GM21737 (cell line): ENCODE measurements at regions not wholly inside any gene's neighbourhood (a gene's known extent, or its start where the extent isn't known, plus 50 kb on each side); places are given as distances from the start of the nearest gene placed in this dataset.

Experiments
- ATAC-seq: cut with Tn5 transposase; IDR thresholded peaks from one replicate; pipeline ENCODE4 v1.9.1; 2021; ENCODE audit warnings: mild to moderate bottlenecking, moderate library complexity; ENCODE audit not compliant: unreplicated experiment

DNA sequence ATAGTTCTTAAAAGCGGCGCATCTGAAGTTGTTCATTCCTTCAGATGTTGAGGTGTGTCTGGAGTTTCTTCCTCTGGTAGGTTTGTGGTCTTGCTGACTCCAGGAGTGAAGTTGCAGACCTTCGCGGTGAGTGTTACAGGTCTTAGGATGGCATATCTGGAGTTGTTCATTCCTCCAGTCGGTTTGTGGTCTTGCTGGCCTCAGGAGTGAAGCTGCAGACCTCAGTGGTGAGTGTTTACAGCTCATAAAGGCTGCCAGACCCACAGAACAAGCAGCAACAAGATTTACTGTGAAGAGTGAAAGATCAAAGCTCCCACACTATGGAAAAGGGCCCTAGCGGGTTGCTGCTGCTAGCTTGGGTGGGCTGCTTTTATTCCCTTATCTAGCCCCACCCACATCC lies 201.7 kb upstream of the PDGFD start:
- no peak for ATAC-seq

DNA sequence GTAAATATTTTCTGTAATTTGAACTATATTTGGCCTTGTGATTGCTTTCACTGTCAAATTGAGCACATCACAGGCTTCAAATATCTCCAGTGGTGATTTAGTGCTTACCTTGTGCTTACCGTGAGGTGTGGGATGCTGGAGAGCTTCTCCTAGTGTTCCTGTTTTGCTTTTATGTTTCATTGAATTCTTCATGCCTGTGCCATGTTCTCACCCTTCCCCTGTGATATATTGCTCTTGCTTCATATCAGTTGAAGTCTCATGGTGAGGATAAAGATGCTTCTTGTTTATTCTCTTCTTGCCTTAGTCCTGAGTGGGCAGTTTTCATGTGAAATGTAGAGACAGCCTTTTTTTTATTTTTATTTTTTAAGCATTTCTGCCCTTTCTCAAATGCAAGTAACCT lies 198.0 kb upstream of the PDGFD start:
- no peak for ATAC-seq

DNA sequence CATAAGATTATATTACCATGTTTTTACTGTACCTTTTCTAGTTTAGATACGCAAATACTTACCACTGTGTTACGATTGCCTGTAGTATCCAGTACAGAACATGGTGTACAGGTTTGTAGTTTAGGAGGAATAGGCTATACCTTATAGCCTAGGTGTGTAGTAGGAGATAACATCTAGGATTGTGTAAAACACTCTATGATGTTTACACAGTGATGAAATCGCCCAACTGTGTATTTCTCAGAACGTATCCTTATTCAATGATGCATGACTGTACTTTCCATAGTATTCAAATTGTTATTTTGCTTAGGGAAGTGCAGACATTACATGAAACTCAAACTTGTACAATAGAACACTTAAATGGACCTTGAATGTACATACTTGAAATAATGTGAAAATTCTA lies 188.1 kb upstream of the PDGFD start:
- no peak for ATAC-seq

DNA sequence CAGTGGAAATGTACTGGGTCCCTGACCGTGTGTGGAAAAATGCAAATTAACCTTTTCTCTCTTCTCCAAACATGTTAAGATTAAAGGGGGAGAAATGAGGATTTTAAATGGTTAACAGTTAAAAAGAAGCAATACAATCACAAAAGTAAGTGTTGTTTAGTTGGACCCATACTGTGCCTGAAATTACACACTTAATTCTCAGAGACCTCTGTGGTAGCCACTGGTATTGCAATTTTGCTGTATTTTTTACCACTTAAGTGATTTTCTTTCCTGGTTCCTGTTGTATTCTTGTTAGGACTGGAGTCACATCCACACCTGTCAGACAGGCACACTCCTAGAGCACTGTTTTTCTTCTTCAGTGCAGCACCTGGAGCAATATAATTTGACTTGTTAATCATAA lies 179.6 kb upstream of the PDGFD start:
- peak; percentile 72 for ATAC-seq

DNA sequence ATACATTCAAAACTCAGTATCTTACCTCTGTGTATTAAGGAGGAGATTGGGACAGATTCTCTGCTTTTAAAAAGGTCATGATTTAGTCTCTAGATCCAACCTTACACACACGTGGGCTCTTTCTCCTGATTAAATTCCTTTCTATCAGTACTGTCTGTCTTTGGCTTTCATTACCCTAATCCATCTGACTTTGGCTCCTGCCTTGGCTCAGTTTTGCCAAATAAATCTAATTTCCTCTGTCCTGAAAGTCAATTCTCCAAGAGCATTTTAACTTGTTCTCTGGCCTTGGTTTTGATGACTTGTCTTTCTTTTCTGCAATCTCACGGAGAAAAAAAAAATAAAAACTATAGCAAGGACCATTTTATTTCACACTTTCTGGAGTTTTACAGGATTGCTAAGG lies 176.6 kb upstream of the PDGFD start:
- no peak for ATAC-seq

DNA sequence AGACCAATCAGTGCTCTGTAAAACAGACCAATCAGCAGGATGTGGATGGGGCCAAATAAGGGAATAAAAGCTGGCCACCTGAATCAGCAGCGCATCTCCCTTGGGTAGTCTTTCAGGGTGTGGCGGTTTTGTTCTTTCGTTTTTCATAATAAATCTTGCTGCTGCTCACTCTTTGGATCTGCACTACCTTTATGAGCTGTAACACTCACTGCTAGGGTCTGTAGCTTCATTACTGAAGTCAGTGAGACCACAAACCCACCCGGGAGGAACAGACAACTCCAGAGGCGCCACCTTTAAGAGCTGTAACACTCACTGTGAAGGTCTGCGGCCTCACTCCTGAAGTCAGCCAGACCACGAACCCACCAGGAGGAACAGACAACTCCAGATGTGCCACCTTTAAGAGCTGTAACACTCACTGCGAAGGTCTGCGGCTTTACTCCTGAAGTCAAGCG lies 175.5 kb upstream of the PDGFD start:
- no peak for ATAC-seq

DNA sequence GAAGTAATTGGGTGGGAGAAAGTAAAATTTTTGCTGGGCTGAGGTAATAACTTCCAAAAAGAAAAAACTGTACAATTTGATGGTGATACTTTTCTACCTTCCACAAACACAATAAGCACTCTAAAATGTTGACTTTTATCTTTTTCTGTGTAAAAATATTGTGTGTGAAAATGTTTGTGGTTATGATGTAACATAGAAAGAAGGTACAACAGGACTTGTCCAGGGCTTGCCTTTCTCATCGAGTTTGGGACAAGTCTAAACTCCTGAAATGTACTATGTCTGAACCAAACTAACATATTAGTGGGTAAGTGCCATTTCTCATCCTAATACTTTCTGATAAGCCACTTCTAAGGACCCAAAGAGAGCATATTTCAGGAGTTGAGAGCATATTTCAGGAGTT lies 174.2 kb upstream of the PDGFD start:
- ATAC-seq = no peak

GRCh38 chr11:104337273-104337672 lies 173.3 kb upstream of the PDGFD start:
- ATAC-seq = no peak

GRCh38 chr11:104333977-104334376 lies 170.0 kb upstream of the PDGFD start:
- ATAC-seq = no peak

GRCh38 chr11:104332110-104332509 lies 168.2 kb upstream of the PDGFD start:
- ATAC-seq = no peak

DNA sequence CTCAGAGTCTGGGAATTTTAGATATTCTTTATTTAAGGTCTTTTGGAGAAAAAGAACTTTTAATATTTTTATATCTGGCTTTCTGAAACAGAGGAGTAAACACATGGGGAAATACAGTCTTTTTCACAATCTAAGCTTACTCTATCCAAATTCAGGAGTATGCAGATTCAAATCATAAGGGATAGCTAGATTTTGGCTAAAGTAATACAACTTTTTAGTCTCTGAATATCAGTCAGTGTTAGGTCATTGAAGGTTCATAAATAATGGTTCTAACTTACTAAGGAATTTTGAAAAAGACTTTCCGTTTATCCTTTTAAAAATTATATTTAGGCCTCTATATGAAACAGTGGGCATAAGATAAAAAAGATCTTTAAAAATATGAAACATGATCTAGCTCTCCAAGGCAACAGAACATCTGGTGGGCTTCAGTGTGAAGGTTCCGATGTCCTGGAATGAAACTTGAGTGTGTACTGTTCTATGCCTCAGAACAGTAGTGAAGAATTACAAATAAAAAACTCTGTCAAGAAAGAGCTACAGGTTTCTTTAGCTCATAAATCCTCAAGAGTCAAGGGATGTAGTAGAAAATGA lies 165.2 kb upstream of the PDGFD start:
- no peak for ATAC-seq

GRCh38 chr11:104328512-104328907 lies 164.6 kb upstream of the PDGFD start:
- no peak for ATAC-seq

- no peak for ATAC-seq
Measured at GRCh38 chr11:104327861-104328511, 164.0 kb upstream of the PDGFD start.

GRCh38 chr11:104325093-104325492 lies 161.1 kb upstream of the PDGFD start:
- ATAC-seq = no peak

- no peak for ATAC-seq
Measured at GRCh38 chr11:104324276-104324675, 160.3 kb upstream of the PDGFD start.

DNA sequence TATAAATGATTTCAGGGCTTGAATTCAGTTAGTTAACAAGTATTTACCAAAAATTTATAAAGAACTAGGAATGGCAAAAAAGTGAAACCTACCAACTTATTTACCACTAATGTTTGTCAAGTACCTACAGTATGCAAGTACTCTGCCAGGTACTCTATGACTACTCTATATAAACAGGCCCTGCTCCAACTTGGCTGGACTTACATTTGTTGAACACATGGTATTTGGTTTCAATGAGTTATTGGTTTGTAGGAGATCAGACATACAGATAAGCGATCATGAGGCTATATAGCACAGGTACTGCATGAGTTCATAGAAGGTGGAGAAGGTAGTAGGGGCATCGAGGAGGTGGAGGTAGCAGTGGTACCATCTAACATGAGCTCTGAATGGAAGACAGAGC lies 159.9 kb upstream of the PDGFD start:
- no peak for ATAC-seq

- no peak for ATAC-seq
Measured at GRCh38 chr11:104322696-104323095, 158.7 kb upstream of the PDGFD start.

- no peak for ATAC-seq
Measured at GRCh38 chr11:104320956-104321355, 157.0 kb upstream of the PDGFD start.

- ATAC-seq = no peak
Measured at GRCh38 chr11:104320097-104320496, 156.2 kb upstream of the PDGFD start.

DNA sequence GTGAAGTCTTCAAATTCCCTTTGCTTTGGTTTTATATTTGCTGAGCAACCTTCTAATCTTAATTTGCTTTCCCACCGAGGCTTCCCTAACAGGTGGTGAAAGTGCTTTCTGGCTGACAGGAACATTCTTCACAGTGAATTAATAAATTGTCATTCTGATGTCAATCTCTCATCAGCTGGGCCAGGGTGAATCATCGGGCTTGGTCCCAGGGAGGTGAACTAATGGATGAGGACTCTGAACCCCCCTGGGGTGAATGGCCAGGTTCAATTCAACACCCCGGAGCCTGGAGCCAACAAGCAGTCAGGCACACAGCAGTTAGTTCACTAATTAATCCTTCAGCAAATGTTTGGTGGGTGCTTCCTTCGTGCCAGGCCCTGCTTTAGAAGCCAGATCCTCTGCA lies 155.4 kb upstream of the PDGFD start:
- no peak for ATAC-seq

GRCh38 chr11:104306862-104307474 lies 143.0 kb upstream of the PDGFD start:
- no peak for ATAC-seq

GRCh38 chr11:104301776-104302175 lies 137.8 kb upstream of the PDGFD start:
- ATAC-seq = no peak

DNA sequence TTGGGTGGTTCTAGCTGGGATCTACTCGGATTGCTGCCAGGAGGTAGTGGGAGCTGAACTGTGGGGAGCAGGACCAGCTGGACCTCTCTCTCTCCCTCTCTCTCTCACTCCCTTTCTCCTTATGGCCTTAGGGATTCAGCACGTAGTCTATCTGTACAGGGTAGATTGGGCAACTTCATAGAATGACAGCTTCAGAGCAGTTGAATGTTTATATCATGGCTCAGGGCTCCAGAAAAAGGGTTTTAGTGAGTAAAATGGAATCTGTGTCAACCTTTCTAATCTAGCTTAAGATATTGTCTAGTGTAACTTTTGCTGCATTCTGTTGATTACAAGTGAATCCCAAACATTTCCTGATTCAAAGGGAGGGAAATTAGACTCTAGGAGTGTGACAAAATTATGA lies 127.7 kb upstream of the PDGFD start:
- ATAC-seq = no peak
